ENCODE measurements at regions not wholly inside any gene's neighbourhood (a gene's known extent, or its start where the extent isn't known, plus 50 kb on each side); places are given as distances from the start of the nearest gene placed in this dataset.

GRCh38 chr1:223000632-223001031 is 142.4 kb downstream of the TLR5 start:
- peak; percentile 86 for ATAC-seq

GRCh38 chr1:223001653-223002634 is 141.1 kb downstream of the TLR5 start:
- peaks cover 8% of the 10 kb centered on the region for H3K4me1 ChIP-seq (ENCODE audit: low read depth)
- peak; percentile 65 for ATAC-seq
- no peak for DNase-seq
- no peaks in the 10 kb centered on the region for H3K9me3 ChIP-seq
- no peaks in the 10 kb centered on the region for H3K36me3 ChIP-seq (ENCODE audit: low read depth)
- no peak overlapping the region for H3K4me3 ChIP-seq
- intact Hi-C loops (cut with DNase I, micrococcal nuclease) = no loop called here
- no peak for TF ChIP-seq CTCF (IDR thresholded peaks at IDR 0.05)

More at GRCh38 chr1:223000632-223001031, 142.4 kb downstream of the TLR5 start:
- no peak for TF ChIP-seq CTCF (IDR thresholded peaks at IDR 0.05)
- no peaks in the 10 kb centered on the region for H3K36me3 ChIP-seq (ENCODE audit: low read depth)
- H3K4me1 ChIP-seq (ENCODE audit: low read depth) = peaks cover 8% of the 10 kb centered on the region
- no peak overlapping the region for H3K4me3 ChIP-seq
- no peaks in the 10 kb centered on the region for H3K9me3 ChIP-seq
- intact Hi-C loops (cut with DNase I, micrococcal nuclease) = no loop called here
- peak in 1 of 3 donors; percentile 25 for DNase-seq

GRCh38 chr1:223003549-223003948 is 139.5 kb downstream of the TLR5 start:
- intact Hi-C loops (cut with DNase I, micrococcal nuclease) = no loop called here
- DNase-seq (no peak), ATAC-seq (no peak)
- Histone ChIP-seq H3K4me1 (ENCODE audit: low read depth) (peaks cover 8% of the 10 kb centered on the region), H3K4me3 (no peak overlapping the region), H3K36me3 (ENCODE audit: low read depth) (no peaks in the 10 kb centered on the region), H3K9me3 (no peaks in the 10 kb centered on the region)
- TF ChIP-seq CTCF (IDR thresholded peaks at IDR 0.05) = no peak

GRCh38 chr1:223006371-223006770 is 136.7 kb downstream of the TLR5 start:
- no peaks in the 10 kb centered on the region for H3K4me1 ChIP-seq (ENCODE audit: low read depth)
- H3K9me3 ChIP-seq = no peaks in the 10 kb centered on the region
- no peak for ATAC-seq

GRCh38 chr1:223006917-223007648 is 136.0 kb downstream of the TLR5 start:
- DNase-seq (no peak), ATAC-seq (no peak)
- Histone ChIP-seq H3K4me3 (no peak overlapping the region), H3K4me1 (ENCODE audit: low read depth) (no peaks in the 10 kb centered on the region), H3K36me3 (ENCODE audit: low read depth) (no peaks in the 10 kb centered on the region), H3K9me3 (no peaks in the 10 kb centered on the region)
- intact Hi-C loops (cut with DNase I, micrococcal nuclease) = no loop called here
- TF ChIP-seq CTCF (IDR thresholded peaks at IDR 0.05) = no peak

More at GRCh38 chr1:223006371-223006770, 136.7 kb downstream of the TLR5 start:
- Histone ChIP-seq H3K4me3 (no peak overlapping the region), H3K36me3 (ENCODE audit: low read depth) (no peaks in the 10 kb centered on the region)
- DNase-seq = no peak
- intact Hi-C loops (cut with DNase I, micrococcal nuclease) = no loop called here
- TF ChIP-seq CTCF (IDR thresholded peaks at IDR 0.05) = no peak
